Stomach (tissue), 4 donors: ENCODE measurements at regions not wholly inside any gene's neighbourhood (a gene's known extent, or its start where the extent isn't known, plus 50 kb on each side); places are given as distances from the start of the nearest gene placed in this dataset.

ENCODE experiments used
- CTCF ChIP-seq, 7 experiments: fragments of 450-650 bp in 4 of 7; fragments of 200-600 bp in 3 of 7; sonication (generic) in 3 of 7; IDR thresholded peaks; one replicate each; pipeline ENCODE4 v1.5.1; 2016 to 2019; ENCODE audit warnings: antibody characterized with exemption in 7 of 7, control low read depth in 2 of 7, mild to moderate bottlenecking in 1 of 7
- EP300 ChIP-seq: sonication (generic); formaldehyde crosslinking; IDR thresholded peaks from one replicate; pipeline ENCODE4 v1.6.1; 2017; ENCODE audit warnings: antibody characterized with exemption
- POLR2A ChIP-seq, 4 donors: fragments of 450-650 bp; IDR thresholded peaks; one replicate each; pipeline ENCODE4 v1.6.1; 2016; ENCODE audit warnings: antibody characterized with exemption in 4 of 4, control low read depth in 2 of 4, mild to moderate bottlenecking in 1 of 4, moderate library complexity in 1 of 4
- POLR2AphosphoS5 ChIP-seq, 3 donors: sonication (generic); formaldehyde crosslinking; IDR thresholded peaks; one replicate each; pipeline ENCODE4 v1.6.1; 2016; ENCODE audit warnings: antibody characterized with exemption in 3 of 3

- TF ChIP-seq CTCF (IDR thresholded peaks at IDR 0.05) (no peak), POLR2A (IDR thresholded peaks at IDR 0.05) (no peak), POLR2AphosphoS5 (IDR thresholded peaks at IDR 0.05) (no peak), EP300 (no peak)
Measured at GRCh38 chr16:82262244-82262643, 92.2 kb upstream of the MPHOSPH6 start.
